H1 (cell line): ENCODE measurements at regions not wholly inside any gene's neighbourhood (a gene's known extent, or its start where the extent isn't known, plus 50 kb on each side); places are given as distances from the start of the nearest gene placed in this dataset.

ENCODE experiments used
- CTCF ChIA-PET: fragments of 300-600 bp; sonication (Branson Sonifier 250); formaldehyde crosslinking; loops from one replicate; lab custom pipeline; 2021; ENCODE audit not compliant: partially characterized antibody; lab: Charles Lee
- POLR2A ChIA-PET: fragments of 300-600 bp; sonication (Branson Sonifier 250); formaldehyde crosslinking; loops from one replicate; lab custom pipeline; 2021; ENCODE audit warnings: inconsistent platforms; ENCODE audit not compliant: partially characterized antibody; lab: Charles Lee
- DNase-seq, 2 experiments: peaks; one replicate each; pipeline versions ENCODE4 v3.0.0 to v3.0.0-alpha.2; 2010 to 2022; ENCODE audit warnings: low spot score in 2 of 2, low read depth in 1 of 2, mixed read lengths in 1 of 2
- FAIRE-seq: peaks from 2 replicates; lab custom pipeline; 2011; peaks lifted over from hg19 to GRCh38; lab: Jason Lieb, UNC
- H2AFZ ChIP-seq: 2 replicates; pipeline ENCODE4 v1.8.1; 2012; ENCODE audit warnings: low read length, inconsistent platforms
- H2AK5ac ChIP-seq: 2 replicates; pipeline ENCODE4 v1.6.1; 2013; ENCODE audit warnings: low read depth, low read length
- H2BK120ac ChIP-seq: replicated peaks from 2 replicates; pipeline ENCODE3; 2013; ENCODE audit warnings: low read depth, low read length, inconsistent platforms
- H2BK12ac ChIP-seq: 2 replicates; pipeline ENCODE4 v1.6.1; 2013; ENCODE audit warnings: low read depth, low read length
- H2BK15ac ChIP-seq: 2 replicates; pipeline ENCODE4 v1.6.1; 2013; ENCODE audit warnings: low read length
- H2BK20ac ChIP-seq: 2 replicates; pipeline ENCODE4 v1.6.1; 2013; ENCODE audit warnings: low read length
- H2BK5ac ChIP-seq: 2 replicates; pipeline ENCODE4 v1.6.1; 2013; ENCODE audit warnings: low read depth, low read length
- H3K14ac ChIP-seq: 2 replicates; pipeline ENCODE4 v1.6.1; 2013; ENCODE audit warnings: inconsistent platforms; ENCODE audit not compliant: insufficient read length
- H3K18ac ChIP-seq: 2 replicates; pipeline ENCODE4 v1.6.1; 2013; ENCODE audit warnings: low read length; ENCODE audit errors: extremely low read depth
- H3K23ac ChIP-seq: 2 replicates; pipeline ENCODE4 v1.6.1; 2013; ENCODE audit warnings: inconsistent platforms; ENCODE audit not compliant: insufficient read length
- H3K23me2 ChIP-seq: 2 replicates; pipeline ENCODE4 v1.6.1; 2013; ENCODE audit warnings: low read depth, low read length
- H3K27ac ChIP-seq: 2 replicates; pipeline ENCODE4 v1.6.1; 2011; ENCODE audit warnings: low read depth, low read length, inconsistent platforms
- H3K27me3 ChIP-seq, 4 experiments: replicated peaks in 1 of 4; 1 replicate in 1 of 4; 2 replicates in 3 of 4; pipeline versions ENCODE4 v1.6.1 to v1.8.1; 2011 to 2013; ENCODE audit warnings: low read length in 3 of 4, mild to moderate bottlenecking in 3 of 4, inconsistent platforms in 2 of 4, mixed read lengths in 2 of 4, moderate library complexity in 1 of 4; ENCODE audit not compliant: control insufficient read depth in 3 of 4, insufficient read depth in 3 of 4; ENCODE audit errors: extremely low read depth in 1 of 4
- H3K36me3 ChIP-seq, 4 experiments: 2 replicates each; pipeline versions ENCODE4 v1.6.1 to v1.8.1; 2011 to 2013; ENCODE audit warnings: mild to moderate bottlenecking in 4 of 4, low read length in 3 of 4, moderate library complexity in 2 of 4, control low read depth in 1 of 4, inconsistent platforms in 1 of 4; ENCODE audit not compliant: insufficient read depth in 4 of 4, control insufficient read depth in 2 of 4
- H3K4ac ChIP-seq: replicated peaks from 2 replicates; pipeline ENCODE3; 2013; ENCODE audit warnings: low read length, low read depth, mixed read lengths, inconsistent platforms; ENCODE audit not compliant: insufficient read length
- H3K4me1 ChIP-seq, 4 experiments: replicated peaks in 1 of 4; 1 replicate in 1 of 4; 2 replicates in 3 of 4; pipeline versions ENCODE4 v1.6.1 to v1.8.1; 2011 to 2013; ENCODE audit warnings: low read length in 3 of 4, inconsistent platforms in 2 of 4, mixed read lengths in 1 of 4; ENCODE audit not compliant: insufficient read depth in 4 of 4, control insufficient read depth in 3 of 4
- H3K4me2 ChIP-seq, 2 experiments: 2 replicates each; pipeline versions ENCODE4 v1.6.1 to v1.8.1; 2011 to 2013; ENCODE audit warnings: low read depth in 2 of 2, low read length in 2 of 2, control low read depth in 1 of 2, inconsistent platforms in 1 of 2, mild to moderate bottlenecking in 1 of 2; ENCODE audit not compliant: insufficient read depth in 1 of 2
- H3K4me3 ChIP-seq, 4 experiments: fragments of 200-600, 300-600 bp in 1 of 4; sonication (generic), shearing (Covaris generic), sonication (Bioruptor Twin) in 1 of 4; 2 replicates each; pipeline versions ENCODE4 v1.5.1 to v1.8.1; 2011 to 2016; ENCODE audit warnings: low read length in 4 of 4, low read depth in 3 of 4, control low read depth in 2 of 4, inconsistent platforms in 2 of 4, mild to moderate bottlenecking in 2 of 4, mixed read lengths in 1 of 4, moderate library complexity in 1 of 4; ENCODE audit not compliant: insufficient read depth in 2 of 4; ENCODE audit errors: extremely low read depth in 1 of 4
- H3K56ac ChIP-seq: replicated peaks from 2 replicates; pipeline ENCODE3; 2013; ENCODE audit warnings: low read depth, mild to moderate bottlenecking, mixed read lengths, low read length, inconsistent platforms; ENCODE audit not compliant: insufficient read length
- H3K79me1 ChIP-seq: 2 replicates; pipeline ENCODE4 v1.6.1; 2013; ENCODE audit warnings: low read depth, low read length, control low read depth
- H3K79me2 ChIP-seq, 2 experiments: 2 replicates each; pipeline versions ENCODE4 v1.6.1 to v1.8.1; 2012 to 2013; ENCODE audit warnings: low read length in 2 of 2, mild to moderate bottlenecking in 2 of 2, inconsistent platforms in 1 of 2; ENCODE audit not compliant: insufficient read depth in 2 of 2, control insufficient read depth in 1 of 2
- H3K9ac ChIP-seq, 4 experiments: replicated peaks in 1 of 4; 1 replicate in 1 of 4; 2 replicates in 3 of 4; pipeline versions ENCODE4 v1.6.1 to v1.8.1; 2011 to 2013; ENCODE audit warnings: low read depth in 3 of 4, low read length in 3 of 4, control low read depth in 2 of 4, mild to moderate bottlenecking in 2 of 4, moderate library complexity in 2 of 4, inconsistent platforms in 1 of 4; ENCODE audit errors: extremely low read depth in 1 of 4
- H3K9me3 ChIP-seq, 2 experiments: 2 replicates each; pipeline versions ENCODE4 v1.6.1 to v1.8.1; 2012 to 2013; ENCODE audit warnings: mild to moderate bottlenecking in 2 of 2, moderate library complexity in 2 of 2, control low read depth in 1 of 2, inconsistent platforms in 1 of 2, low read depth in 1 of 2, low read length in 1 of 2, mixed read lengths in 1 of 2; ENCODE audit not compliant: insufficient read depth in 2 of 2
- H4K20me1 ChIP-seq, 2 experiments: replicated peaks in 1 of 2; 2 replicates each; pipeline versions ENCODE3 to v1.8.1; 2011 to 2013; ENCODE audit warnings: inconsistent platforms in 2 of 2, low read length in 2 of 2, mild to moderate bottlenecking in 1 of 2; ENCODE audit not compliant: insufficient read depth in 2 of 2, control insufficient read depth in 1 of 2
- H4K5ac ChIP-seq: 2 replicates; pipeline ENCODE4 v1.6.1; 2013; ENCODE audit warnings: low read length, low read depth, mixed read lengths, inconsistent platforms; ENCODE audit not compliant: insufficient read length
- H4K8ac ChIP-seq: 2 replicates; pipeline ENCODE4 v1.8.0; 2013; ENCODE audit warnings: mild to moderate bottlenecking, moderate library complexity, low read length, inconsistent platforms; ENCODE audit not compliant: insufficient read depth; ENCODE audit errors: extremely low read depth
- H4K91ac ChIP-seq: replicated peaks from 2 replicates; pipeline ENCODE3; 2013; ENCODE audit warnings: low read length, mixed read lengths, inconsistent platforms; ENCODE audit not compliant: insufficient read length
- ASH2L ChIP-seq: fragments of 200-600, 300-600 bp; sonication (generic); IDR thresholded peaks from one replicate; pipeline ENCODE4 v1.7.1; 2017; ENCODE audit warnings: low read length
- CEBPB ChIP-seq: IDR thresholded peaks from 2 replicates; pipeline ENCODE4 v1.6.1; 2012; ENCODE audit warnings: low read depth, low read length
- CTCF ChIP-seq, 3 experiments: IDR thresholded peaks; 1 replicate in 2 of 3; 2 replicates in 1 of 3; pipeline versions ENCODE4 v1.5.1 to v1.6.1; 2011; ENCODE audit warnings: low read length in 3 of 3, mild to moderate bottlenecking in 3 of 3, inconsistent platforms in 2 of 3, low read depth in 1 of 3, moderate library complexity in 1 of 3; ENCODE audit not compliant: insufficient read depth in 1 of 3; ENCODE audit errors: control extremely low read depth in 1 of 3
- GABPA ChIP-seq: IDR thresholded peaks from 2 replicates; pipeline ENCODE4 v1.6.1; 2011; ENCODE audit warnings: mild to moderate bottlenecking, low read length, moderate library complexity, borderline replicate concordance; ENCODE audit not compliant: insufficient read depth
- NRF1 ChIP-seq: IDR thresholded peaks from 2 replicates; pipeline ENCODE4 v1.6.1; 2011; ENCODE audit warnings: mild to moderate bottlenecking, low read depth, low read length, improper control_type of control experiment
- POU5F1 ChIP-seq: IDR thresholded peaks from 2 replicates; pipeline ENCODE4 v1.6.1; 2011; ENCODE audit warnings: low read depth, mild to moderate bottlenecking, low read length, moderate library complexity
- RFX5 ChIP-seq: IDR thresholded peaks from 2 replicates; pipeline ENCODE4 v1.6.1; 2011; ENCODE audit warnings: low read depth, low read length, improper control_type of control experiment, borderline replicate concordance
- SP2 ChIP-seq: IDR thresholded peaks from 2 replicates; pipeline ENCODE4 v1.6.1; 2012; ENCODE audit warnings: mild to moderate bottlenecking, low read length, inconsistent platforms
- TAF1 ChIP-seq: IDR thresholded peaks from 2 replicates; pipeline ENCODE4 v1.6.1; 2011; ENCODE audit warnings: mild to moderate bottlenecking, low read depth, low read length

- Histone ChIP-seq H3K56ac (no peak overlapping the region), H3K9me3 (no peaks in the 10 kb centered on the region), H4K20me1 (no peaks in the 10 kb centered on the region), H3K23me2 (no peaks in the 10 kb centered on the region), H3K27ac (no peak overlapping the region), H3K27me3 (no peaks in the 10 kb centered on the region), H2AK5ac (no peak overlapping the region), H4K5ac (no peak overlapping the region), H3K18ac (no peak overlapping the region), H3K9ac (no peak overlapping the region), H2BK12ac (no peak overlapping the region), H3K4me2 (no peak overlapping the region), H3K23ac (no peak overlapping the region), H2AFZ (no peak overlapping the region), H3K79me1 (no peaks in the 10 kb centered on the region), H2BK20ac (no peak overlapping the region), H2BK5ac (no peak overlapping the region), H3K4ac (no peak overlapping the region), H4K91ac (no peak overlapping the region), H3K14ac (no peak overlapping the region), H2BK120ac (no peak overlapping the region), H2BK15ac (no peak overlapping the region), H3K36me3 (no peaks in the 10 kb centered on the region), H4K8ac (no peak overlapping the region), H3K4me1 (no peaks in the 10 kb centered on the region), H3K4me3 (no peak overlapping the region), H3K79me2 (no peaks in the 10 kb centered on the region)
- TF ChIP-seq SP2: no peak
- no peak for TF ChIP-seq CTCF (IDR thresholded peaks at IDR 0.05; ENCODE audit: control extremely low read depth in 1 of 3, insufficient read depth in 1 of 3, low read depth in 1 of 3, low read length in 3 of 3)
- TF ChIP-seq TAF1: no peak
- no peak for TF ChIP-seq ASH2L
- TF ChIP-seq RFX5: no peak
- TF ChIP-seq POU5F1: no peak
- TF ChIP-seq NRF1: no peak
- TF ChIP-seq GABPA: no peak
- TF ChIP-seq CEBPB: no peak
- ChIA-PET POLR2A (no interaction called here), CTCF (no interaction called here)
- DNase-seq: no peak
- no peak for FAIRE-seq
Measured at GRCh38 chr1:221416723-221417122, 325.2 kb downstream of the DUSP10 start.
